Astrocyte (in vitro differentiated cells and primary cell): ENCODE measurements at regions not wholly inside any gene's neighbourhood (a gene's known extent, or its start where the extent isn't known, plus 50 kb on each side); places are given as distances from the start of the nearest gene placed in this dataset.

Experiments used
- EZH2 ChIP-seq: IDR thresholded peaks from 2 replicates; pipeline ENCODE4 v1.6.1; 2012; ENCODE audit warnings: mild to moderate bottlenecking, low read length, inconsistent platforms; ENCODE audit not compliant: insufficient read depth
- TF ChIP-seq, protein P1 (sequence below): IDR thresholded peaks from 2 replicates; pipeline ENCODE4 v1.5.1; 2011; ENCODE audit warnings: low read depth, mild to moderate bottlenecking, inconsistent platforms, low read length, moderate library complexity; ENCODE audit not compliant: insufficient read depth

GRCh38 chr3:132247211-132247610 is 70.0 kb upstream of the ACP3 start:
- TF ChIP-seq, protein P1, sequence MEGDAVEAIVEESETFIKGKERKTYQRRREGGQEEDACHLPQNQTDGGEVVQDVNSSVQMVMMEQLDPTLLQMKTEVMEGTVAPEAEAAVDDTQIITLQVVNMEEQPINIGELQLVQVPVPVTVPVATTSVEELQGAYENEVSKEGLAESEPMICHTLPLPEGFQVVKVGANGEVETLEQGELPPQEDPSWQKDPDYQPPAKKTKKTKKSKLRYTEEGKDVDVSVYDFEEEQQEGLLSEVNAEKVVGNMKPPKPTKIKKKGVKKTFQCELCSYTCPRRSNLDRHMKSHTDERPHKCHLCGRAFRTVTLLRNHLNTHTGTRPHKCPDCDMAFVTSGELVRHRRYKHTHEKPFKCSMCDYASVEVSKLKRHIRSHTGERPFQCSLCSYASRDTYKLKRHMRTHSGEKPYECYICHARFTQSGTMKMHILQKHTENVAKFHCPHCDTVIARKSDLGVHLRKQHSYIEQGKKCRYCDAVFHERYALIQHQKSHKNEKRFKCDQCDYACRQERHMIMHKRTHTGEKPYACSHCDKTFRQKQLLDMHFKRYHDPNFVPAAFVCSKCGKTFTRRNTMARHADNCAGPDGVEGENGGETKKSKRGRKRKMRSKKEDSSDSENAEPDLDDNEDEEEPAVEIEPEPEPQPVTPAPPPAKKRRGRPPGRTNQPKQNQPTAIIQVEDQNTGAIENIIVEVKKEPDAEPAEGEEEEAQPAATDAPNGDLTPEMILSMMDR, result no peak
- TF ChIP-seq EZH2, result no peak
